H54 (cell line): ENCODE measurements at regions not wholly inside any gene's neighbourhood (a gene's known extent, or its start where the extent isn't known, plus 50 kb on each side); places are given as distances from the start of the nearest gene placed in this dataset.
"Not testable (repeated sequence)": the region's sequence is repeated elsewhere in the genome, so short reads cannot be mapped to it uniquely, and the experiment has no call there.

Experiments
- DNase-seq: peaks from one replicate; pipeline ENCODE4 v3.0.0; 2011; ENCODE audit warnings: low spot score, mixed read lengths; ENCODE audit not compliant: insufficient read length
- FAIRE-seq: peaks from 3 replicates; lab custom pipeline; 2011; peaks lifted over from hg19 to GRCh38; lab: Jason Lieb, UNC
- POLR2A ChIP-seq: IDR thresholded peaks from 2 replicates; pipeline ENCODE4 v1.6.1; 2011; ENCODE audit warnings: low read depth, mild to moderate bottlenecking, low read length

DNA sequence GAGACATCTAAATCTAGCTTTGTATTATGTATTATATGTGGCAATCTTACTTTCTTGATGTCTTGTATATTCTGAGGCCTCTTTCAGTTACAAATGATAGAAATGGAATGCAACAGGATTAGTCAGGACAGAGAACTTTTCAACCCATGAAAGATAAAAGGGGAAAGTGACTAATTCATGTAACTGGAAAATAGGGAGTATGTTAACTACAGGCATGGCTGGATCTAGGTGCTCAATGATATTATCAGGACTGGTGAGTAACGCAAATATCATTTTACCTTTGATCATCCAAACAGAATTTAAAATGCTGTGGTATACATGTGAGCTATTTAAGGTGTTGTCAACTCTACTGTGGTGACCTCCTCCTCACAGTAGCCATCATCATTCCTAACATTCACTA lies 215.7 kb upstream of the GLRA1 start:
- TF ChIP-seq POLR2A, result no peak
- DNase-seq, result no peak
- FAIRE-seq, result no peak

DNA sequence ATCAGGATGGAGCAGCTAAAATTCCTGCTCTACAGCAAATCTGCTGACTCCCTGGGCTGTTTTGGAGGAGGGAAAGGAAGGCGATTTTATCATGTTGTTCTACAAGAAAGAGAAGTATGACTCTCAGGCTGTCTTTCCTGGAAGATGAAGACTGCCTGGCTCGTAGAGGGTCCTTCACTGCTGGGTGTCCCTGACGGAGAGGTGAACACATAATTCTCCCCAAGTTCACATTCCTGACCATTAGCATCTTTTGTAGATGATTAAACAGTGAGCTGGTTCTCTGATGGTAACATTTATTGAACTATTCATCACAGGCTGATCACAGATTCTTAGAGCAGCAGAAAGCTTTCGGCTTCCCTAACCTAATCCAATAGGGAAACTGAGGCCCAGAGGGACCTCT lies 212.4 kb upstream of the GLRA1 start:
- DNase-seq (no peak), FAIRE-seq (no peak)
- no peak for TF ChIP-seq POLR2A

DNA sequence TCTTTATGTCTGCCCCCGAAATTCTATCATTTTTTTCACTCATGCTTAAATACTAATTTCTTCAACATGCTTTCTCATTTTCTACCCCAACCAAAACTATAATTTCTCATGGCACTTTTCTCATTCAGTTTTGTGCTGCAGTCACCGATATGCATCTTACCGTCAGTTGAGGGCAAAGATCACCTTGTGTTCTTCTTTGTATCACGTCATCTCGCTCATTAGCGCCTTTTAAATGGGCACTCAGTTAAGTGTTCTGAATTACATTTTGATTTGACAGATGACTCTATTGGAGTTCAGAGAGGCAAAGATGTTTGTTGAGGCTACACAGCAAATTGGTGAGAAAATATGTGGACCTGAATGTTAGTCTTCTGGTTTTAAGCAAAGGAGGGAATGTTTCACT lies 211.7 kb upstream of the GLRA1 start:
- FAIRE-seq (no peak), DNase-seq (no peak)
- no peak for TF ChIP-seq POLR2A

DNA sequence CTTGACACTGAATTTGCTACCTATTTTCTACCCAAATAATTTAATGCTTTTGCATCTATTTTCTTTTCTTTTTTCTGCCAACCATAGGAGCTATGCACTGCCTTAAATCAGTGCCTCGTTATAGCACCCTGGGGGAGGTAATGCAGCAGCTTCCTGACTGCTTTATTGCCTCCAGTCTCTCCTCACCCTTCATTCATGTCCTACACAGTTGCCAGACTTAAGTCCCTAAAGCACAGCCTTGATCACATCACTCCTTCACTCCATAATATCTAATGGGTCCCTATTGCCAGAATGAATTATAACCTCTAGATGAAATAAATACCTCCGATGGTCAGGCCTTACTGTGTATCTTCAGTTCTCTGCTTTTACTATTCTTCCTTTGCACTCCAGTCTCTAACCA lies 211.2 kb upstream of the GLRA1 start:
- TF ChIP-seq POLR2A, result no peak
- FAIRE-seq (no peak), DNase-seq (no peak)

DNA sequence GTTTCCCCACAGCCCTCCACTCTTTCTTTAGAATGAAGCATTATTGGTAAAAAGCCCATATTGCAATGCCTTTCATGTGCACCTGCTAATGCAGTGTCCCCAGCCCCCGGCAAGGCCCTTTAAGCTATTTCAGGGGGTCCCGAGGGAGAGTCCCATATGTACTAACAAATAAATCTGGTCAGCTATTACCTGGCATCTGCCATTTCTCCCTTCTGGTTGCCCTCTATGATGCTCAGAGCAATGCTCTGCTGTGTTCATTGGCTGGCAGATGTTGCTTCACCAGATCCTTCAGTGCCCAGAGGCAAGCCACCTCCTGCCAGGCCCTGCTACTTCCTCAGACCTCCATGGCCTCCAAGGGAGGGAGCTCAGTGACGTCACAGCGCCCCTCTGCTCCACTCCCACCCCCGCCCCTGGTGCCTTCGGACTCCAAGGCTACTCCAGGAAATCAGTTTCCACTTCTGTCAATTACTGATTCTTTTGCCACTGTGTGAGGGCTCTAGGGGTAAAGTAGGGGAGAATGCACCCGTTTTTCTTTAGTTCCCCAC lies 201.1 kb upstream of the GLRA1 start:
- TF ChIP-seq POLR2A, result no peak
- no peak for DNase-seq
- no peak for FAIRE-seq

DNA sequence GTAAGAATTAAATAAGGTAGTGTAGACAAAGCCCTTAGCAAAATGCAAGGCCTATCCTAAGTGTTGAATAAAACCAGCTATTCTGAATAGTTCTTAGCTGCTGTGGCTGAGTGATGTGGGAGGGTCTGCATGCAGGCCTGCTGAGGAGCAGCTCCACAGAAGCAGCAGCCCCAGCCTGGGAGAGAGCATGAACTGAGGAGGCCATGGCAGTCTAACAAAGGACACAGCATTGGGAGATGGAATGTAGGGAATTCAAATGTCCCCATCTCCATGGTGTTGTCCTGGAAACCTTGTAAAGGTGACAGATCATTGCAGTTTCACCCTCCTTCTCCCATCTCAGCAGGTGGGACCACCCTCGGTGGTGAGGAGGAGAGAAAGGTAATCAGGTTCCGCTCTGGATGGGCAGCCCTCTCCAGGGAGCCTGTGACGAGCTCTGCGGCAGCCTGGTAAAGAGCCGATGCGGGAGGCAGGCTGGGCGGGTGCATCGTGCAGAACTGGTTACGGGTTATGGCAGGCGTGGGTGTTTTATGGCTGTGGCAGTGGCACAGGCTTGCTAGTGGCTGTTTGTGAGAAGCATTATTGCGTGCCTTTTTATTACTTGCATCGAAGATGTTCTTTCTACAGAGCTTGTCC lies 199.9 kb upstream of the GLRA1 start:
- DNase-seq, result no peak
- TF ChIP-seq POLR2A, result no peak
- no peak for FAIRE-seq

DNA sequence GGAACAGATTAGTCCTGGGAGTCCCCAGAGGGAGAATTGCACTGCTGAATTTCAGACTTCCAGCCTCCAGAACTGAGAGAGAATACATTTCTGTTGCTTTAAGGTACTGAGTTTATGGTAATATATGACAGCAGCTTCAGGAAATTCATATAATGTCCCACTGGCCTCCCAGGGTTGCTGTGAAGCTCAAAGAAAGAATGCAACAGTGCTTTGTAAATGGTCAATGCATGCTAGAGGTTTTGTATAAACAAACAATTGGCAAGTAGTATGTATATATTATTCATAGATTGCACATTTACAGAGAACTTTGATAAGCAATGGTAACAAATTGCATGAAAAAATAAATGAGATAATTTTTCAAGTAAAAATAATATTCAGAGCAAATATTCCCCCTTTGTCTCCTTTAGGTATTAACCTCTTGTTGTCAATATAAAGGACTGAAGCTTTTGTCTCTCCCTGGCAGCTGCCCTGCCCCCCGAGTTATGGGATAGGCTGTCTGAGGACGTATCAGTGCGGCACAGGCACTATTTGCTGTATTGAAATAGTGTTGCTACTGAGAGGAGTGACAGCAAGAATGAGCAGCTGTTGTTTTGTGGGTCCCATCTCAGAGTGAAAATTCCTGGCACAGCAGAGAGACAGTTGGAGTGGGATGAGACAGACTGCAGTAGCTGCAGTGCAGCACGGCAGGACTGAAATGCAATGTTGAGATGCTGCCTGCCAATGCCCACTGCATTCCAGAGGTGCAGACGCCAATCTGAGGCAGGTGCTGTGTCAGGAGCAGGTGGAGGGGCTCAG lies 194.2 kb upstream of the GLRA1 start:
- no peak for DNase-seq
- no peak for TF ChIP-seq POLR2A
- no peak for FAIRE-seq

DNA sequence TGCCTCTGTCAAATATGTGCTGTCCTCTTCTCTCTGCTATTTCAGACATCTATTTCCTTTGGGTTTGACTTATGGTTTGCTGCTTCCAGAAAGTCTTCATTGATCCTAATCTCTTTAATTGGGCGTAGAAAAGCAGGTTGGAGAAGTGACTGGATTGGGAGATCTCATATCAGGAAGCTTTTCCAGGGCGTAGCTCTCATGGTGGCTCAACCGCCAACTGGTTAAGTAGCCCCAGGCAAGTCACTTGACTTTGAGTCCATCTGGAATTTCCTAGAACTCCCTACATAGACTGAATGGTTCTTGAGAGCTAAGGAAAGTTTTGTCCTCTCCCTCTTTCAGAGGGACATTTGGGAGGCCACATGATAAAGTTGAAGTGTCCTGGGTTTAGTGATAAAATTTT lies 192.3 kb upstream of the GLRA1 start:
- FAIRE-seq, result no peak
- DNase-seq, result no peak
- no peak for TF ChIP-seq POLR2A

DNA sequence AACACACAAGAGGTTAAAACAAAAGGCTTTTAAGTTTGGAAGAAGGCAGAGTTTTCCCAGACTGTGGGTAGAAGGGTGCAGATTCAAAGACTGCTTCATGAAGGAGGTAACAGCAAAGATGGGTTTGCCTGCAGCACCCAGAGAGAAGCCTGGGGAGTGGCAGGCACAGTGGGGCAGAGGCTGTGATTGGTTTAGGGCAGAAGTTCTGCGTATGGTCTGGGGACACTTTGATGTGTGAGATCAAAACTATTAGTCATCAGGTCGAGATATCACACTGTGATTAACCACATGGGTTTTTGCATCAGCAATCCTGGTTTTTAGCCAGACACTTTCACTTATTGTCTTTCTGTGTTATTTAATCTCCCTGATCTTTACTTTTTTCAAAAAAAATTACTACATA lies 188.8 kb upstream of the GLRA1 start:
- no peak for TF ChIP-seq POLR2A
- DNase-seq (no peak), FAIRE-seq (no peak)

DNA sequence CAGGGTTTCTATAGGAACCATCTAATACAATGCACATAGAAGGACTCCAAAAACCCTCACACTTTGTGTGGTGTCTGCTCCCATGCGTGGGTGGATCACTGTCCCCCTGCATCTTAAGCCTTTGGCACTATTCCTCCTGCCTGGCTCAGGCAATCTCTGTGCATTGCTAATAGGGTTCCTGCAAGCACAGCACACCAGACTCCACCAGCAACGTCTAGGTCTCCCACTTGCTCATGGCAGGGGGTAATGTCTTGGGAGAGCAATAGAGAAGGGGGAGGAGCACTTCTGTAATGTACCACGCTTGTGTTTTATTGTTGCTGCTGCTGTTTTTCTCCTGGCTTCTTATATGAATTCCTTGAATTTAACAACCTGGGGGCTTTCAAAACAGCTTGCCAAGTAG lies 182.6 kb upstream of the GLRA1 start:
- DNase-seq (no peak), FAIRE-seq (no peak)
- no peak for TF ChIP-seq POLR2A

DNA sequence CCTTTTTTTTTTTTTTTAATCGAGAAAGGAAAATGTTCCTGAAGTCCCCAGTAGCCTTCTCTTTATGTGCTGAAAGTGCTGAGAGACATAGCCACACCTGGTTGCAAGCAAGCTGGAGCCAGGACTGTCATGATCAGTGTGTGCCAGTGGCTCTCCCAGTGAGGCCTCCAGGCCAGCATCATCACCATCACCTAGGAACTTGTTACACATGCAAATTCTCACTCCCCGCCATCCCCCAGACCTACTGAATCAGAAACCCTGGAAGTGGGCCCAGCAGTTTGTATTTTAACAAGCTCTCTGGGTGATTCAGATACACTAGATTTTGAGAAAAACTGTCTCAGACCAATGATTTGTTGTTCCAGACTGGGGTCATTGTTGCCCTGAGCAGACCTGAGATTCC lies 181.9 kb upstream of the GLRA1 start:
- no peak for FAIRE-seq
- TF ChIP-seq POLR2A, result no peak
- no peak for DNase-seq

DNA sequence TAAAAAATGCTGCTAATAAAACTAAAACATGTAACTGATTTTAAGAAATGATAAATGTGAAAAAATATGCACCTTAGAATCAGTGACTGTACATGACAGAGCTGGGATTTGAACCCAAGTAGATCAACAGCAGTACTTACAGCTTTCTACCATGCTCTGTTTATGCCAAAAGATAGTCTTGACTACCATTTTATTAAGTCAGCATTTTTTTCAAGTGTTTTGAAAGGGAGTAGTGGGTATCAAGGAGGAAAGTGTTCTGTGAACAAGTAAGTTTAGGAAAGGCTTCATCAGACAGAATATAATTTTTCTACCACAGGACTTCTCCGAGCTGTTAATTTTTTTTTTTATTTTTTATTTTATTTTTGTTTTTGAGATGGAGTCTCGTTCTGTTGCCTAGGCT lies 180.4 kb upstream of the GLRA1 start:
- TF ChIP-seq POLR2A, result no peak

DNA sequence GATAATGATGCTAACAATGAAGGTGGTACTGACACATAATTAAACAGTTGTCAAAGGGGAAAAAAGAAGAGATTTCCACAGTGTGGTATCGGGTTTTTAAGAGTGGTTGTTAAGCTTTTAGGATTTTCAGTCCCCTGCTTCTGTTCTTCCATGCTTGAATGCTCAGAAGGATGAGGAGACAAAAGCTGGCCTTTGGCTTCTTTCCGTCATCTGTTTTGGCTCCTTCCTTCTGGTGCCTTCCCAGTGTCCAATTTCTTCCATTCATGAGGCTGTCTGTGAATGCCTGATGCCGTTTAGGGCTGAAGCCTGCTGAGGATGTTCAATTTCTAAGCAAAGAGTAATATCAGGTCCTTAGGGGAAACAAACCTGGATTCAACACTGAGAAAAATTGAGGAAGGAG lies 179.6 kb upstream of the GLRA1 start:
- TF ChIP-seq POLR2A, result no peak
- no peak for FAIRE-seq

More for the DNA sequence above, 180.4 kb upstream of the GLRA1 start:
- FAIRE-seq (no peak), DNase-seq (no peak)

DNA sequence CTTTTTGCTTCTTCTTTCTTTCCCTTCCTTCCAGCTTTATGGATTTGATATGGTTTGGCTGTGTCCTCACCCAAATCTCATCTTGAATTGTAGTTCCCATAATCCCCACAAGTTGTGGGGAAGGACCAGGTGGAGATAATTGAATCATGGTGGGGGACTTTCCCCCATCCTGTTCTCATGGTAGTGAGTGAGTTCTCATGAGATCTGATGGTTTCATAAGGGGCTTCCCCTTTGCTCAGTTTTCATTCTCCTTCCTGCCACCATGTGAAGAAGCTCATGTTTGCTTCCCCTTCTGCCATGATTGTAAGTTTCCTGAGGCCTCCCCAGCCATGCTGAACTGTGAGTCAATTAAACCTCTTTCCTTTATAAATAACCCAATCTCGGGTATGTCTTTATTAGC lies 178.3 kb upstream of the GLRA1 start:
- not testable (repeated sequence) for FAIRE-seq, DNase-seq

More for the DNA sequence above, 179.6 kb upstream of the GLRA1 start:
- DNase-seq, result no peak

DNA sequence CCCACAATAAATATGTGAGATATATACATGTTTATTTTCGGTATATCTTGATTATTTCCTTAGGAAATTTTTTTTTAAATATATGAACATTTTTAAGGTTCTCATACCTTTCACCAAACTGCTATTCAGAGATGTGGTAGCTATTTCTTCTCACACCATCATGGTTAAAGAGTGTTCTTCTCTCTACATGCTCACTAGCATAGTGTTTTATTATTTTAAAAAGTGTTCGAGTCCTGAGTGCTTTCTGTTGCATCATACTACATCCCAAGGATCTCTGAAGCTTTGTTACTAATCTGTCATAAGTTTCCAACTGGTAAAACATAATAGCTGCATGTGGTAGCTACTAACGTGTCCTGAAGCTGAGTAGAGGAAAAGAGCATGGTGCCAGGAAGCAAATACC lies 177.4 kb upstream of the GLRA1 start:
- TF ChIP-seq POLR2A, result no peak
- no peak for FAIRE-seq
- no peak for DNase-seq
